Endodermal cell (in vitro differentiated cells): ENCODE measurements at regions not wholly inside any gene's neighbourhood (a gene's known extent, or its start where the extent isn't known, plus 50 kb on each side); places are given as distances from the start of the nearest gene placed in this dataset.

Source experiments
- DNase-seq: peaks from one replicate; pipeline ENCODE4 v3.0.0-alpha.2; 2017
- H3K27ac ChIP-seq: 2 replicates; pipeline ENCODE4 v1.5.1; 2013; ENCODE audit warnings: mild to moderate bottlenecking, low read depth, low read length, moderate library complexity
- H3K27me3 ChIP-seq: 2 replicates; pipeline ENCODE4 v1.6.1; 2013; ENCODE audit warnings: mild to moderate bottlenecking, low read length, moderate library complexity; ENCODE audit not compliant: insufficient read depth, control insufficient read depth, poor library complexity, severe bottlenecking
- H3K36me3 ChIP-seq: 2 replicates; pipeline ENCODE4 v1.7.0; 2013; ENCODE audit warnings: mild to moderate bottlenecking, low read length, moderate library complexity; ENCODE audit not compliant: control insufficient read depth, insufficient read depth
- H3K4me1 ChIP-seq: one replicate; pipeline ENCODE4 v1.7.0; 2013; ENCODE audit warnings: low read length; ENCODE audit not compliant: control insufficient read depth, insufficient read depth
- H3K4me3 ChIP-seq: 2 replicates; pipeline ENCODE4 v1.5.1; 2013; ENCODE audit warnings: mild to moderate bottlenecking, low read length, moderate library complexity
- H3K9ac ChIP-seq: 2 replicates; pipeline ENCODE4 v1.6.1; 2013; ENCODE audit warnings: mild to moderate bottlenecking, low read length, moderate library complexity; ENCODE audit not compliant: poor library complexity, severe bottlenecking; ENCODE audit errors: extremely low read depth
- H3K9me3 ChIP-seq: 2 replicates; pipeline ENCODE4 v1.6.1; 2013; ENCODE audit warnings: mild to moderate bottlenecking, low read length, moderate library complexity; ENCODE audit not compliant: control insufficient read depth
- H3K27ac Mint-ChIP-seq: 2 replicates; pipeline ENCODE4 v1.8.0; 2020; ENCODE audit warnings: mixed read lengths
- H3K27me3 Mint-ChIP-seq: 2 replicates; pipeline ENCODE4 v1.8.0; 2021; ENCODE audit warnings: mild to moderate bottlenecking, mixed read lengths; ENCODE audit not compliant: insufficient read depth
- H3K36me3 Mint-ChIP-seq: 2 replicates; pipeline ENCODE4 v1.8.0; 2020; ENCODE audit warnings: low read depth, mixed read lengths
- H3K4me1 Mint-ChIP-seq: 2 replicates; pipeline ENCODE4 v1.8.0; 2020; ENCODE audit warnings: mixed read lengths
- H3K4me3 Mint-ChIP-seq: 2 replicates; pipeline ENCODE4 v1.8.0; 2020; ENCODE audit warnings: mild to moderate bottlenecking, moderate library complexity, mixed read lengths
- H3K9me3 Mint-ChIP-seq: 2 replicates; pipeline ENCODE4 v1.8.0; 2020; ENCODE audit warnings: mild to moderate bottlenecking, mixed read lengths
- WGBS, 2 experiments: methylation state at CpG; one replicate each; pipeline versions ENCODE4 v1.1.5 to v1.1.7; 2013; ENCODE audit warnings: missing lambda C conversion rate in 2 of 2, mixed read lengths in 1 of 2; ENCODE audit not compliant: insufficient coverage in 1 of 2, insufficient read length in 1 of 2; 5-methylcytosine and 5-hydroxymethylcytosine counted together
- TF ChIP-seq, protein P1 (sequence below): fragments of 200-600 bp; sonication (generic); conservative IDR thresholded peaks from 2 replicates; pipeline ENCODE4 v1.5.0; 2021; ENCODE audit warnings: antibody characterized with exemption, mild to moderate bottlenecking

- Mint-ChIP-seq H3K4me3 (no peak overlapping the region), H3K4me1 (peaks cover 2% of the 10 kb centered on the region), H3K27ac (no peak overlapping the region), H3K9me3 (peaks cover 3% of the 10 kb centered on the region), H3K36me3 (no peaks in the 10 kb centered on the region), H3K27me3 (peaks cover 4% of the 10 kb centered on the region)
- Histone ChIP-seq H3K36me3 (no peaks in the 10 kb centered on the region), H3K27ac (no peak overlapping the region), H3K9ac (no peak overlapping the region), H3K4me1 (peaks cover 8% of the 10 kb centered on the region), H3K9me3 (peaks cover 14% of the 10 kb centered on the region), H3K27me3 (peaks cover 20% of the 10 kb centered on the region), H3K4me3 (no peak overlapping the region)
- WGBS, 2 experiments: 93 to 97% methylated on average over 4 to 5 of the region's 5 CpGs
- TF ChIP-seq, protein P1, sequence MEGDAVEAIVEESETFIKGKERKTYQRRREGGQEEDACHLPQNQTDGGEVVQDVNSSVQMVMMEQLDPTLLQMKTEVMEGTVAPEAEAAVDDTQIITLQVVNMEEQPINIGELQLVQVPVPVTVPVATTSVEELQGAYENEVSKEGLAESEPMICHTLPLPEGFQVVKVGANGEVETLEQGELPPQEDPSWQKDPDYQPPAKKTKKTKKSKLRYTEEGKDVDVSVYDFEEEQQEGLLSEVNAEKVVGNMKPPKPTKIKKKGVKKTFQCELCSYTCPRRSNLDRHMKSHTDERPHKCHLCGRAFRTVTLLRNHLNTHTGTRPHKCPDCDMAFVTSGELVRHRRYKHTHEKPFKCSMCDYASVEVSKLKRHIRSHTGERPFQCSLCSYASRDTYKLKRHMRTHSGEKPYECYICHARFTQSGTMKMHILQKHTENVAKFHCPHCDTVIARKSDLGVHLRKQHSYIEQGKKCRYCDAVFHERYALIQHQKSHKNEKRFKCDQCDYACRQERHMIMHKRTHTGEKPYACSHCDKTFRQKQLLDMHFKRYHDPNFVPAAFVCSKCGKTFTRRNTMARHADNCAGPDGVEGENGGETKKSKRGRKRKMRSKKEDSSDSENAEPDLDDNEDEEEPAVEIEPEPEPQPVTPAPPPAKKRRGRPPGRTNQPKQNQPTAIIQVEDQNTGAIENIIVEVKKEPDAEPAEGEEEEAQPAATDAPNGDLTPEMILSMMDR: no peak
- DNase-seq: no peak
These were observed 87.7 kb upstream of the AMOTL1 start for GRCh38 chr11:94680426-94680825.

DNA sequence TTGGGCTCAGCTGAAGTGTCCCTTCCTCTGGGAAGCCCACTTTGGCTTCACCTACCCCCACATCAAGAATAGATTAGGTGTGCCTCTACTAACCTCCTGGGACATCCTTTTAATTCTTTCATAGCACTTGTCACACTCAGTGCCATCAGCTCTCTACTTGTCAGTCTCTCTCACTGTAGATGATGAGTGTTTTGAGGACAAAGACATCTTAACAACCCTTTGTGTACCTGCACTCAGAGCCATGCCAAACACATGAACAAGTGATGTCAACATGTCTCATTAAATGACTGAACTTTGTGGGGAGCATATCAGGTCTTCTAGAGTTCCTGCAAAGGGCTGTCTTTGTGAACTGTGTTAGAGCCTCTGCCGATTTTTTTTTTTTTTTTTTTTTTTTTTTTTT lies 87.0 kb upstream of the AMOTL1 start:
- WGBS, 2 experiments: 73% methylated on average over 1 of the region's 1 CpG; no CpG with 5 or more reads in 1 of the 2 experiments
- no peak for DNase-seq
- no peak overlapping the region for H3K4me3 Mint-ChIP-seq
- Histone ChIP-seq H3K27me3 (peaks cover 20% of the 10 kb centered on the region), H3K9ac (no peak overlapping the region), H3K4me3 (no peak overlapping the region), H3K27ac (no peak overlapping the region), H3K9me3 (peaks cover 20% of the 10 kb centered on the region), H3K4me1 (peaks cover 8% of the 10 kb centered on the region), H3K36me3 (no peaks in the 10 kb centered on the region)
- TF ChIP-seq, protein P1: no peak
- peaks cover 4% of the 10 kb centered on the region for H3K27me3 Mint-ChIP-seq
- H3K27ac Mint-ChIP-seq: no peak overlapping the region
- no peaks in the 10 kb centered on the region for H3K36me3 Mint-ChIP-seq
- peaks cover 10% of the 10 kb centered on the region for H3K9me3 Mint-ChIP-seq
- H3K4me1 Mint-ChIP-seq: peaks cover 2% of the 10 kb centered on the region

- H3K27ac ChIP-seq: no peak overlapping the region
- peaks cover 4% of the 10 kb centered on the region for H3K27me3 Mint-ChIP-seq
- no peak overlapping the region for H3K9ac ChIP-seq
- TF ChIP-seq, protein P1: no peak
- peaks cover 2% of the 10 kb centered on the region for H3K4me1 Mint-ChIP-seq
- no peak overlapping the region for H3K27ac Mint-ChIP-seq
- peaks cover 14% of the 10 kb centered on the region for H3K9me3 Mint-ChIP-seq
- H3K4me1 ChIP-seq: peaks cover 8% of the 10 kb centered on the region
- no peaks in the 10 kb centered on the region for H3K36me3 Mint-ChIP-seq
- peaks cover 27% of the 10 kb centered on the region for H3K9me3 ChIP-seq
- H3K27me3 ChIP-seq: peaks cover 20% of the 10 kb centered on the region
- no peaks in the 10 kb centered on the region for H3K36me3 ChIP-seq
- H3K4me3 ChIP-seq: no peak overlapping the region
- DNase-seq: no peak
- no peak overlapping the region for H3K4me3 Mint-ChIP-seq
- whole genome bisulfite sequencing, 2 experiments: 20% methylated on average over 1 of the region's 1 CpG; no CpG with 5 or more reads in 1 of the 2 experiments
These were observed 86.3 kb upstream of the AMOTL1 start for GRCh38 chr11:94681852-94682251.
